ENCODE measurements at regions not wholly inside any gene's neighbourhood (a gene's known extent, or its start where the extent isn't known, plus 50 kb on each side); places are given as distances from the start of the nearest gene placed in this dataset.

- TF ChIP-seq CTCF (IDR thresholded peaks at IDR 0.05) (no peak), POLR2A (IDR thresholded peaks at IDR 0.05) (no peak)
Observed at GRCh38 chr1:87950369-87950768, 621.7 kb downstream of the LMO4 start.

Data from lower leg skin (tissue), 3 donors.